ENCODE measurements at regions not wholly inside any gene's neighbourhood (a gene's known extent, or its start where the extent isn't known, plus 50 kb on each side); places are given as distances from the start of the nearest gene placed in this dataset.

DNA sequence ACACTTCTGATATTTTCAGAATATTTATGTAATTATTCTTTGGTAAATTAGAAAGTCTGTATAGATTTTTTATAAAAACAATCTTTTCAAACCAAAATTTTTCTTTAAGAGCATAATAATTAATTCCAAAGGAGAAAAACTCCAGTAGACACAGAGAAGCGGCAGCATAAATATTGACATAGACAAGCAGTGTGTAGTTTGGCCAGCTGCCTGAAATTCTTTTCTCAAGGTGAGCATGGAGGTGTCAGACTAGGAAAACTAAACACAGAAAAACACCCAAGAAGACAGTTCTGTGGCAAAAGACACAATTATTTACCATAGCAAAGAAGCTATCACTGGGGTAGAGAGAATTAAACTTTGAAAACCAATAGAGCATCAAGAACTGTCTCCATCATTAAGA is 82.4 kb downstream of the KLF6 start:
- no peak for FAIRE-seq
- no TSS peak for BruUV-seq (replicated peaks)
- no peaks in the 10 kb centered on the region for H3K79me2 ChIP-seq (ENCODE audit: control insufficient read depth, insufficient read depth, low read length)

DNA sequence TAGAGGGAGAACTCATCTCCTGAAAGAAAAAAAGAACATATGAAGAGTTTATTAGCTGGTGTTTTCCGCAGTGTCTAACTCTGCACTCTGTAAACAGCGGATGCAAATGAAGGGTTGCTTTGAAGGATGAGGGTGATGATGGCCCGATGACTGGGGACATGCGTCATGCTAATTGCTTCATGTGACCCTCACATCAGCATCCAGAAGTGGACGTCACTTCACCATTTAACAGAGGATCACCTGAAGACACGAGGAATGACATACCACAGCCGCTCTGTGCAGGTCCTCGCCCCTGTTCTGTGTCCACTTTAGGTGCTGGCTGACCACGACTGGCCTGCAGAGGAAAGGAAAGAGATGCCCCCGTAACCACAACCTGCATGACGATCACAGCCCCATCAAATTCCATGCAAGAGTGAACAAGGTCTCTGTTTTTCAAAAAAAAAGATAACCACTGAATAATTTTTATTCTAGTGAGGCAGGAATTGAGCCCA is 82.9 kb downstream of the KLF6 start:
- intact Hi-C loops (cut with micrococcal nuclease) (no loop called here), dilution Hi-C loops (cut with MboI; ENCODE audit: extremely low pct_ligation_motif_present, low sequenced_read_pairs) (no loop called here)
- no peak overlapping the region for H3K9ac ChIP-seq (replicated peaks; ENCODE audit: extremely low read depth, insufficient read depth, low read length)
- no peaks in the 10 kb centered on the region for H3K36me3 ChIP-seq (ENCODE audit: control insufficient read depth in 2 of 2, extremely low read depth in 1 of 2, insufficient read depth in 2 of 2, low read length in 2 of 2)
- no peak for DNase-seq (ENCODE audit: low read depth, low spot score)
- H3K9me1 ChIP-seq (replicated peaks; ENCODE audit: control insufficient read depth, extremely low read depth, insufficient read depth, low read length): no peaks in the 10 kb centered on the region
- H2AFZ ChIP-seq (ENCODE audit: low read depth, low read length): no peak overlapping the region
- no peak for TF ChIP-seq JUN (IDR thresholded peaks at IDR 0.05; ENCODE audit: borderline replicate concordance, insufficient read depth, insufficient read length, low read depth)
- TF ChIP-seq, protein P1, sequence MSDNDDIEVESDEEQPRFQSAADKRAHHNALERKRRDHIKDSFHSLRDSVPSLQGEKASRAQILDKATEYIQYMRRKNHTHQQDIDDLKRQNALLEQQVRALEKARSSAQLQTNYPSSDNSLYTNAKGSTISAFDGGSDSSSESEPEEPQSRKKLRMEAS (IDR thresholded peaks at IDR 0.05; ENCODE audit: insufficient read depth, insufficient read length): no peak
- TF ChIP-seq GATA2 (IDR thresholded peaks at IDR 0.05; ENCODE audit: insufficient read depth, insufficient read length, low read depth, low read length): no peak
- TF ChIP-seq POLR2AphosphoS5 (IDR thresholded peaks at IDR 0.05; ENCODE audit: insufficient read depth, low read depth, low read length): no peak
- TF ChIP-seq, protein P2, sequence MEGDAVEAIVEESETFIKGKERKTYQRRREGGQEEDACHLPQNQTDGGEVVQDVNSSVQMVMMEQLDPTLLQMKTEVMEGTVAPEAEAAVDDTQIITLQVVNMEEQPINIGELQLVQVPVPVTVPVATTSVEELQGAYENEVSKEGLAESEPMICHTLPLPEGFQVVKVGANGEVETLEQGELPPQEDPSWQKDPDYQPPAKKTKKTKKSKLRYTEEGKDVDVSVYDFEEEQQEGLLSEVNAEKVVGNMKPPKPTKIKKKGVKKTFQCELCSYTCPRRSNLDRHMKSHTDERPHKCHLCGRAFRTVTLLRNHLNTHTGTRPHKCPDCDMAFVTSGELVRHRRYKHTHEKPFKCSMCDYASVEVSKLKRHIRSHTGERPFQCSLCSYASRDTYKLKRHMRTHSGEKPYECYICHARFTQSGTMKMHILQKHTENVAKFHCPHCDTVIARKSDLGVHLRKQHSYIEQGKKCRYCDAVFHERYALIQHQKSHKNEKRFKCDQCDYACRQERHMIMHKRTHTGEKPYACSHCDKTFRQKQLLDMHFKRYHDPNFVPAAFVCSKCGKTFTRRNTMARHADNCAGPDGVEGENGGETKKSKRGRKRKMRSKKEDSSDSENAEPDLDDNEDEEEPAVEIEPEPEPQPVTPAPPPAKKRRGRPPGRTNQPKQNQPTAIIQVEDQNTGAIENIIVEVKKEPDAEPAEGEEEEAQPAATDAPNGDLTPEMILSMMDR (IDR thresholded peaks at IDR 0.05; ENCODE audit: extremely low read depth in 1 of 2, insufficient read depth in 1 of 2, low read depth in 1 of 2, low read length in 2 of 2): no peak
- no peak for TF ChIP-seq POLR2A (IDR thresholded peaks at IDR 0.05; ENCODE audit: low read depth, low read length)
- no peak for TF ChIP-seq FOS (IDR thresholded peaks at IDR 0.05; ENCODE audit: borderline replicate concordance, insufficient read depth, low read length)
- no peak for TF ChIP-seq MYC (IDR thresholded peaks at IDR 0.05; ENCODE audit: low read depth, low read length)
- no peak for TF ChIP-seq EZH2 (IDR thresholded peaks at IDR 0.05; ENCODE audit: borderline replicate concordance, low read depth, low read length, severe bottlenecking)
- POLR2A ChIA-PET: no interaction called here
- H3K4me2 ChIP-seq (ENCODE audit: insufficient read depth, low read length): no peak overlapping the region
- peaks cover 4 to 9% of the 10 kb centered on the region in 2 experiments for H3K27me3 ChIP-seq (ENCODE audit: control insufficient read depth in 2 of 2, insufficient read depth in 2 of 2, low read length in 2 of 2)
- no peaks in the 10 kb centered on the region for H3K4me1 ChIP-seq (ENCODE audit: control insufficient read depth, extremely low read depth, insufficient read depth, low read length)
- H3K27ac ChIP-seq (ENCODE audit: insufficient read depth, low read depth, low read length): no peak overlapping the region
- BruUV-seq (replicated peaks): no TSS peak
- no peaks in the 10 kb centered on the region for H3K9me3 ChIP-seq (replicated peaks; ENCODE audit: control insufficient read depth, insufficient read depth, low read length)
- no peak for FAIRE-seq
- CTCF ChIA-PET: no interaction called here
- H3K79me2 ChIP-seq (ENCODE audit: control insufficient read depth, insufficient read depth, low read length): no peaks in the 10 kb centered on the region
- H4K20me1 ChIP-seq (replicated peaks; ENCODE audit: control insufficient read depth, extremely low read depth, insufficient read depth, low read length): no peaks in the 10 kb centered on the region
- H3K4me3 ChIP-seq (replicated peaks in 1 of 3; ENCODE audit: insufficient read depth in 1 of 3, low read depth in 1 of 3, low read length in 3 of 3): no peak overlapping the region

More for the DNA sequence above, 82.4 kb downstream of the KLF6 start:
- TF ChIP-seq JUN (IDR thresholded peaks at IDR 0.05; ENCODE audit: borderline replicate concordance, insufficient read depth, insufficient read length, low read depth) (no peak), FOS (IDR thresholded peaks at IDR 0.05; ENCODE audit: borderline replicate concordance, insufficient read depth, low read length) (no peak), POLR2AphosphoS5 (IDR thresholded peaks at IDR 0.05; ENCODE audit: insufficient read depth, low read depth, low read length) (no peak), EZH2 (IDR thresholded peaks at IDR 0.05; ENCODE audit: borderline replicate concordance, low read depth, low read length, severe bottlenecking) (no peak)
- H3K9ac ChIP-seq (replicated peaks; ENCODE audit: extremely low read depth, insufficient read depth, low read length): no peak overlapping the region
- H3K27me3 ChIP-seq (ENCODE audit: control insufficient read depth in 2 of 2, insufficient read depth in 2 of 2, low read length in 2 of 2): peaks cover 4 to 9% of the 10 kb centered on the region in 2 experiments
- H3K4me3 ChIP-seq (replicated peaks in 1 of 3; ENCODE audit: insufficient read depth in 1 of 3, low read depth in 1 of 3, low read length in 3 of 3): no peak overlapping the region
- no peak overlapping the region for H3K4me2 ChIP-seq (ENCODE audit: insufficient read depth, low read length)
- no peaks in the 10 kb centered on the region for H3K36me3 ChIP-seq (ENCODE audit: control insufficient read depth in 2 of 2, extremely low read depth in 1 of 2, insufficient read depth in 2 of 2, low read length in 2 of 2)
- no peak for DNase-seq (ENCODE audit: low read depth, low spot score)
- dilution Hi-C loops (cut with MboI; ENCODE audit: extremely low pct_ligation_motif_present, low sequenced_read_pairs) (no loop called here), intact Hi-C loops (cut with micrococcal nuclease) (no loop called here)
- H4K20me1 ChIP-seq (replicated peaks; ENCODE audit: control insufficient read depth, extremely low read depth, insufficient read depth, low read length): no peaks in the 10 kb centered on the region
- H3K4me1 ChIP-seq (ENCODE audit: control insufficient read depth, extremely low read depth, insufficient read depth, low read length): no peaks in the 10 kb centered on the region
- H3K27ac ChIP-seq (ENCODE audit: insufficient read depth, low read depth, low read length): no peak overlapping the region
- ChIA-PET CTCF (no interaction called here), POLR2A (no interaction called here)
- H3K9me1 ChIP-seq (replicated peaks; ENCODE audit: control insufficient read depth, extremely low read depth, insufficient read depth, low read length): no peaks in the 10 kb centered on the region
- no peak overlapping the region for H2AFZ ChIP-seq (ENCODE audit: low read depth, low read length)
- H3K9me3 ChIP-seq (replicated peaks; ENCODE audit: control insufficient read depth, insufficient read depth, low read length): no peaks in the 10 kb centered on the region
